HG02970 (cell line): ENCODE measurements at regions not wholly inside any gene's neighbourhood (a gene's known extent, or its start where the extent isn't known, plus 50 kb on each side); places are given as distances from the start of the nearest gene placed in this dataset.

Source experiments
- ATAC-seq: cut with Tn5 transposase; IDR thresholded peaks from one replicate; pipeline ENCODE4 v1.9.1; 2021; ENCODE audit warnings: mild to moderate bottlenecking, moderate library complexity, moderate number of reproducible peaks; ENCODE audit not compliant: unreplicated experiment, low FRiP score

DNA sequence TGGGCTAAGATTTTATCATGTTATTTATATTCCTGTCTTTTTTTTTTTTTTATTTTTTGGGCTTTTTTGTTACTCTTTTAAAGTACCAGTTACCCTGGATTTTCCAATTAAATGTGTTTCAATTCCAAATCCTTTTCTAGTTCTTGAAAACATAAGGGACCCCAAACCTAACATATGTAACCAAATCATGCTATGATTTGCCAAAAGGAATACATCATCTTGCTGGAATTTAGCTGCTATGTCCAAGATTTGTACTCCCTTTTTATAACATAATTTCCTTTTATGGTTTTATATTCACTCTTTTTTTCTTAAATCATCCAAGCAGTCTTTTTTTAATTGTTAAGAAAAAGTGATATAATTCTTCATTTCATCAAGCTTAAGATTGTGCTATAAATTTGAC, 60.9 kb upstream of the DSEL start:
- ATAC-seq = no peak

DNA sequence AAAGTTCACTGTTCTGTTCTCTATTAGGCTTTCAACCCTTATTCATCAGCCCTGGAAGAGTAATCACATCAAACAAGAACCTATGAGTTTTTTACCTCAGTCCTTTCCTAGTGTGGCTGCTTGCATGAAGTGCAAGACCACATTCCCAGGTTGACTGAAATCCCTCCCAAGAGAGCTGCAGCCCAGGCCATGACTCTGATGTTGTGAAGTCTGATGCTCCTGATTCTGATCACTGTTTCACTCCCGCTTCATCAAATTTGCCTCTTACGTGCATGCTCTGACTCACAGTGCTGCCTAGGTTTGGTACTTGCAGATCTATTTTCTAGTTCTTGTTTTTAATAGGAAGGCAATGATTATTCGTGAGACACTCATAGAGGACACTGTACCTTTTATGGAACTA, 58.2 kb upstream of the DSEL start:
- ATAC-seq = no peak

DNA sequence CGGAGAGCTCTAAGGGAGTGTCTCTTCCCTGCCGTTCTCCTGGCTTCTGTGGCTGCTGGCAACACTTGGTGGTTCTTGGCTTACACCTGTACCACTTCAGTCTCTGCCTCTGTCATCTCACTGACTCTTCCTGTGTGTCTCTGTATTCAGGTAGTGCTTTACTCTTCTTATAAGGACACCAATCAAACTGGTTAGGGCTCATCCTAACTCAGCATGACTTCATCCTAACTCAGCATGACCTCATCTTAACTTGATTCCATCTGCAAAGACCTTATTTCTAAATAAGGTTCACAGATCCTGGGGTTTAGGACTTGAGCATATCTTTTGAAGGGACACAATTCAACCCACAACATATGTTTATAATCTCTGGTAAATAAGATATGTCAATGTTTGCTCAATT, 51.6 kb upstream of the DSEL start:
- no peak for ATAC-seq
